SHP77 treated with DMSO at 0.1 percent for 48 hours (cell line): ENCODE measurements at regions not wholly inside any gene's neighbourhood (a gene's known extent, or its start where the extent isn't known, plus 50 kb on each side); places are given as distances from the start of the nearest gene placed in this dataset.

Experiments used
- DNase-seq: peaks from one replicate; lab custom pipeline; 2025; lab: John Stamatoyannopoulos, UW

DNA sequence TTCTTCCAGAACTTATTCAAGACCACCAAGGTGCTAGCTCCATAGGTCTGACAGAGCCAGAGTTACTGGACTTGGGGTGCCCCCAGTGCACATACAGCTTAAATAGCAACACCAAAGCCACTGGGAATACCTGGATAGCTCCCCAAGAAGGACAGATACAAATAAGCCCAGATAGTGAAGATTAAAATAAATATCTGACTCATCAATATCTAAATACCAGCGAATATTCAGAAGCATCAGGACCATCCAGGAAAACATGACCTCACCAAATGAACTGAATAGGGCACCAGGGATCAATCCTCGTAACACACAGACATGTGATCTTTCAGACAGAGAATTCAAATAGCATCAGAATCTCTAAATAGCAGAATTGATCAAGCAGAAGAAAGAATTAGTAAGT lies 931.6 kb downstream of the OTOL1 start:
- no peak for DNase-seq

DNA sequence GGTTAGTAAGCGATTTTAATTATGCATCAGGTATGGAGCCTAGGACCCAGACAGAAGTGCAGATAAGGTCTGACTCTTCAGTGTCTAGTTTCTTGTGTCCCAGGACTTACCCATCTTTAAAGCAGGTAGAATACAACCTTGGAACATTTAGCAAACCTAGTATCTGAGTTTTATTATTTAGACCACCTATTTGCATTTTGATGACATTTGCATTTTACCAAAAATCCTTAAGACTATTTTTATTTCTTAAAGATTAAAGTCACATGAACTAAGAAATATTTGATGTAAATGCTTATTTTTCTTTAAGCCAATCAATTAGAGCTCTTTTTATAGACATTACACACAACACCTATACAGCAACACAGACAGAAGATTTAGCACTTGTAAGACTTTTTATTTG lies 939.1 kb downstream of the OTOL1 start:
- no peak for DNase-seq

DNA sequence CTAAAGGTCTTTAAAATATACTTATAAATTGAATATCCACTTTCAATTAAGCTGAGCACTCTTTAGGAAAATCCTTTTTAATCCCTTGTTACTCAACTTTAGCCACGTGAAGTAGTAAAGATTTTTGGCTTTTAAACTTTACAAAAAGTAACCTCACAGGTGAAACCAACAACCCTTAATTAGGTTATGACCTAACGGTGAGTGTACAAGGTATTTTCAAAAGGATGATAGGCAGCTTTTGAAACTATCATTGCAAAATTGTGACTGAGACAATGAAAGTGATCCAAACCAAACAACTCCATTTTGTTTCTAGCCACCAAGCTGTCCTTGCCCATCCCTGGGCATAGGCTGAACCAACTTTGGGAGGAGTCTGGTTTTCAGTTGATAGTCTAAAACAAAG lies 940.2 kb downstream of the OTOL1 start:
- no peak for DNase-seq

DNA sequence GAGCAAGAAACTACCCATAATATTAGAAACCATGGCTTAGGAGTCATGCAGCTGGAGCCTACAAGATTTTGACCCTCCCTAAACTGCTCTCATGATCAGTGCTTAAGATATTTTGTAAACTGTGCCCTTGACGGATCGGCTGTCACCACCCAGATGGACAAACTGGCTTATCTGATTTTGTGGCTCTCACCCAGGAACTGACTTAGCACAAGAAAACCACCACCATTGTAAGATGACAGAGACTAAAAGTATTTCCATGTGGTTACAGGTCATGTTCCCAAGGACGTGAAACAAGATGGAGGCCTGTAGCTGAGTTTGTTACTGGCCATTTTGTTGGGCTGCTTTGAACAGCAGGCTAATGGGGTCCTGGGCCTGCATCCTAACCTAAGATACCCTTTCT lies 940.9 kb downstream of the OTOL1 start:
- no peak for DNase-seq

DNA sequence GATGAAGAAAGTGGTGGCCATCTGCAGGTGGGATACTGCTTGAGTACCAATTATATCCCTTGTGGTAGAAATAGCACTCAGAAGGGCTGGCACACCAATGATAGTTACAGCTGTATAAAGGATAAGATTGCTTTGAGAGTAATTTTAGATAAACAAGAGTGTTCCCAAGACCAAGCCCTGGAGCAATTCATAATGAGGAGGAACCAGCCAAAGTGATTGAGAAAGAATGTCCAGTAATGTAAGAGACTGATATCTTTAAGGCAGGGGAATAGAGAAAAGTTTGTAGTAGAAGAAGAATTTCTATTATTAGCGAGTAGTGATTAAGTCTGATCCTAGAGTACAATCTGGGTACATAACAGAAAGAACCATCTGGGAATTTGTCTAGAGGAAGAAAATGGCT lies 945.1 kb downstream of the OTOL1 start:
- DNase-seq, result no peak

DNA sequence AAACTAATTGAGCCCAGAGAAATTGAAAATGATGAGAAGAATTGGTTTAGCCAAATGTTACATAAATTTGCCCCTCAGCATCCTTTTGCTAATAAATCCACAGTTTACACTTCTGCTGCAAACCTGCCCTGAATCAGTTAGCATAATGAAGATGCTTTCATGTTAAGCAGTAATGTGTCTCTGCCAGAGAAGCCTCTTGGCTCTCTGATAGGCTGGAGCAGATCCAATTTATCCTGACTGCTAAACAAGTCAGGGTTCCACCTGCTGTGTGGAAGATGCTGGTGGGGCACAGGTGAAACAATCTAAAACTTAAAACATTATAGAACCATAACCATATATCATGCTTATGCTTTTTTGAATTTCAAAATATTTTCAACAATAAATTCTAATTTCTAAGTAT lies 946.8 kb downstream of the OTOL1 start:
- DNase-seq, result no peak

DNA sequence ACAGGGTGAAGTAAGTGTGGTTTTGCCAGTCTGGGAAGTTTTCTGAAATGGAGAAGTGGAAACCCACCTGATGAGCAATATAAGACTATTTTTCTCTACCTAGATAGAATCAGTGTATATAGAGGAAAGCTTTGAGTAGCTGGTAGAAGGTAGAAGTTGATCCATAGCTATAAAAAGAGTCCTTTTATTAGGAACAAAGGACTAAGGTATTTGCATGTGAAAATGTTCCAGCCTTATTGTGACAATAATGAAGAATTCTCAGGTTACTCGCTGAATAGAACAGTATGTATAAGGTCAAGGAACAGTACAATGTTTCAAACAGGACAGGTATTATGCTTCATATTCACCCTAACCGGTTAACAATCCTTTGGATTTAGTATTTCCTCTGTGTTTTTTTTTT lies 972.2 kb downstream of the OTOL1 start:
- DNase-seq, result no peak

DNA sequence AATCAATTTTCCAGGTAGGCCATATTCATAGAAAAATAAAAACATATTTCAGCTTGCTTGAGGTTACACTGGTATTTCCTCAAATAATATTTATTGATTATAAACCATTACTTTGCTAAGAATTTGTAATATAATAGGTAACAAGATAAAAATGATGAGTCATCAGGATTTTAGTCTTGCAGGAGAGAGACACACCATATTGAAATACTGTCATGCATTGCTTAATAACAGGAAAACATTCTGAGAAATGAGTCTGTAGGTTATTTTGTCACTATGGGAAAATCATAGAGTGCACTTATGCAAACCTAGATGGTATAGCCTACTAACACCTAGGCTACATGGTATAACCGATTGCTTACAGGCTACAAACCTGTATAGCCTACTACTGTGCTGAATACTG lies 990.5 kb downstream of the OTOL1 start:
- DNase-seq, result no peak

DNA sequence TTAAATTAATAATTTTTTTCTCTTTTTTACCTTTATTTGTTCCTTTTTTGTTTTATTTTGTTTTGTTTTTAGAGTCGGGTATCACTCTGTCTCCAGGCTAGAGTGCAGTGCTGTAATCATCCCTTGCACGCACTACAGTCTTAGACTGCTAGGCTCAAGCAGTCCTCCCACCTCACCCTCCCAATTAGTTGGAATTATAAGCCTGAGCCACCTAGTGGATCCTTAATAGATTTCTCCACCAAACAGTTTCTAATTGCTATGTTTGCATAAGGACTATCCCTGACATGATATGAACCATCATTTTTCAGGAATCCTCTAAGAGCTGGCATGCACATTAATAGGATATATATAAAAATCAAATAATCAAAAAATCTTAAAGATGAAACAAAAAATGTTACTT lies 993.2 kb downstream of the OTOL1 start:
- no peak for DNase-seq

DNA sequence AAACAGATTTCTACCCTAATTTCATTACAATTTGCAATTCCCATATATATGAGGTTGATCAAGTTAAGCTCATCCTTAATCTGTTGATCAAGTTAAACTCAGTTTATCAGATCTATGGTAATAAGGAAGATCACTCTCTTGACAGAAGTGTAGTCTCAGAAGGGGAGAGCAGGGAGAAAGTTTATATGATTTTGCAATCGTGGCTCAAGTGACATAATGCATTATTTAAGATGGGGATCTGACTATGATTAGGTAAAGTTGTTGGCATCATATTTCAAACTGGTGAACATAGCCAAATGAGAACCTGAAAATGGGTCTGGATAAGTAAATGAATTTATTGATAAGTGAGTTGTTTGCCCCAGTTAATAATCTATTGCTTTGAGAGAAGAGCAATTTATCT lies 995.3 kb downstream of the OTOL1 start:
- DNase-seq, result no peak

DNA sequence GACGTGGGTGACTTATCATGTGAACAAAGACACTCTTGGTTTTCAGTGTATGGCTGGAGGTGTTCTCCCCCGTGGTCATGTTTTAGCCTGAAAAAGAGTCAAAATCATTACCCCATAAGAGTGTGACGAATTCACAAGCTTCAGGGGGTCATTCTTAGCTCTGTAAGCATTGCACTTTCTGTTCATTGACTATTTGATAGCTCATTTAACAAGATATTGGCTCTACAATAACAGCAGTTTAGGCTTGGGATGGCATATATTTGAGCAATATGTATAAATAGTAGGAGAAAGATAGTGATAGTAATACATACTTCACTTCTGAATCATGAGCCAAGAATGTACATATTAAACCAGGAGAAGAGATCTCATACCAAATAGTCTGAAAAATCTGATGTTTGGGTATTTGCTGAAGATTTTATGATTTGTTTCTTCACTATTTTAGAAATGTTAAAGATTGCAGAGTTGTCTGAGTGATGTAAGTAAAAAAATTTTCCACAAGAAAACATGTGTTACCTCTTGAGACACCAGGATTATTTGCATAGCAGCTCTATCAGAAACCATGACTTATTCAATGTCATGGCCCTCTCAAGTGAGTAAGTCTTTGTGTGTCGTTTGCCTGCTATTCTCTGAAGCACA lies 996.0 kb downstream of the OTOL1 start:
- no peak for DNase-seq

DNA sequence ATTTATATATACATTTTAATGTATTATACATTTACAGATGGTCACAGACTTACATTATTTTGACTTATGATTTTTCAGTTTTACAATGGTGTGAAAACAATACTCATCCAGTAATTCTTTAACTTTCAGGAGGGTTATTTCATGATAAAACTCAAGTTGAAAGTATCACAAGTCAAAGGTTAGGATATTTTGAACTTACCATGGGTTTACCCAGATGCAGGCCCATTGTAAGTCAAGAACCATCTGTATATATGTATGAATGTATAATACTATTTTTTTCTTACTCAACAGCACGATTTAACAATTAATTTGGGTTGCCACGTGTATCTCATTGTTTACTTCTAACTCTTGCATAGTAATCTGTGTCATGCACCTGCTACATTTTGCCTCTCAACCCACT lies 1002.0 kb downstream of the OTOL1 start:
- DNase-seq, result no peak

DNA sequence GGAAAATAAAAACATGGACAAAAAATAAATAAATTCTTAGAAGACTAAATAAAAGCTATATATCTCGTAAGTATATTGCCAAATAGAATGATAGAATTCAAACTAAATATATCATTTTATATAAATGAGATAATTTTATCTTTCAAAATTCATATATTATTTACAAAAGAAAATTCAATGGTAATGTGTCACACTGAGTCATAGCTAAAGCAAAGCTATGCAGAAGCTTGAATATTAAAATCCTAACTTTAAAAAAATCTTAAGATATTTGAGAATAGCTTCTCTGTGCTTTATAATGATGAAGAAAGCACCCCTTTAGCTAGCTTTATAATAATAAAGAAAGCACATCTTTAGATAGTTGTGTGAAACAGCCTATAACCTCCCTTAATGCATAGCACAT lies 1010.8 kb downstream of the OTOL1 start:
- no peak for DNase-seq

DNA sequence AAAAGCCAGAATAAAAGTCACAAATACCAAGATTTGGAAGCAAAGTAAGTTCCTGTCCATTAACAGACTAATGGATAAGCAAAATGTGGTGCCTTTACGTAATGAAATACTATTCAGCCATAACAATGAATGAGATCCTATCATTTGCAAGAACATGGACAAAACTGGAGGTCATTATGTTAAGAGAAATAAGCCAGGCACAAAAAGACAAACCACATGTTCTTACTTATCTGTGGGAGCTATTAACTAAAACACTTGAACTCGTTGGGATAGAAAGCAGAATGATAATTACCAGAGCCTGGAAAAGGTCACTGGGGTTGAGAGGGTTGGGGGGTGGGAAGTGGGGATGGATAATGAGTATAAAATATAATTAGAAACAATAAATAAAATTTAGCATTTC lies 1015.9 kb downstream of the OTOL1 start:
- DNase-seq, result no peak

DNA sequence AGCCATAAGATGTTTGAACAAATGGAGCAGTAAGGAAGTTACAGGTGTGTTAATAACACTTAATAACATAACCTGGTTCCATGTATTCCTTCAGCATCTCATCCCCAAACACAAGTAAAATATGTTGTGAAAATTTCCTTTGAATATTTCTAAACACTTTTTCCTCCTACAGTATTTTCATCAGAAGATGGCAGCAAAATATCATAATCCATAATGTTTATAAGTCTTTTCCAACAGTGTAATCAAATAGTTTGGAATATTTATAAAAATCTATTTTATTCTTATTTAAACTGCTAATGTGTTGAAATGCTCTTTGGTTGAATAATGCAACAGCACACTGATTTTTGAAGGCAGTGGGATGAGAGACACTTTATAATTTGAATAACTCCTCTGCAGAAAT lies 1020.5 kb downstream of the OTOL1 start:
- DNase-seq, result no peak

DNA sequence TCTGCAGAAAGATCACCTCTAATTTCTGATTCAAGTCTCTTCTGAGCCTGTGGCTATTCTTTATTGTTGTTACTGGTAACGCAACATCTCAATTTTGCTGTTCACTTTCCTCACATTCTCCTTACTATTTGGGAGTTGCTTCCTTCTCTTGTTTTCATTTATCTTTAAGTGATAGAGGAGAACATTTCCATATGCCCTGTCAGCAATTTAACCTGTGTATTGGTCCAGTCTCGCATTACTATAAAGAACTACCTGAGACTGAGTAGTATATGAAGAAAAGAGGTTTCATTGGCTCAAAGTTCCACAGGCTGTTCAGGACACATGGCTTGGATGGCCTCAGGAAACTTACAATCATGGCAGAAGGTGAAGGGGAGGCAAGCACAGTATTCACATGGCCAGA lies 1025.1 kb downstream of the OTOL1 start:
- DNase-seq, result no peak

DNA sequence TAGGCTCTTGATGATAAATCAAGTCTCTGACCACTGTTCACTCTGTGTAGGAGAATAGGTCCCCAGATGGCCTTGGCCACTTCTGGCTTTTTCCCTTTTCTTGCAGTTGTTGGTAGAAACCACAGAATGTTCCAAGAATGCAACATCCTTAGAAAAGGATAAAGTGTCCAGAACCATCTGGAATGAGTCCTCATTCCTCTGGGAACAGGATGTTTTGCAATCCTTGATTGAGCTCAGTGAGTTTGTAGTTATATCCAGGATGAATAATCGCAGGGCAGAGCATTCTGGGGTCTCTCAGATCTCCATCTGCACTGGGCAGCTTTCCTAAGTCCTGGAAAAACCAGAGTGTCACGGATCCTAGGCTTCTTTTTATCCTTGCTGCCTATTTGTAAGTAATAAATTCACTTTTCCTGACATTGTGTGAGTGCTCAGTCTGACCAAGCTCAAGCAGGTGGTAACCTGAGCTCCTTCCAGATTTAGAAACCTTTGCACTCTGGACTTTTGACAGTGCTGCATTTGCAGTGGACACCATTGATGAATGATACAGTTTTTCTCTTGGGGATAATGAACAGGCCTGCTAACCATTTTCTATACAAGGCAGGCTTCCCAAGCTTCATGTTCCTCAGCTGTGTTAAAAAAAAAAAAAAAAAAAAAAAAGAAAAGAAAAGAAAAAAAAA lies 1028.6 kb downstream of the OTOL1 start:
- no peak for DNase-seq

DNA sequence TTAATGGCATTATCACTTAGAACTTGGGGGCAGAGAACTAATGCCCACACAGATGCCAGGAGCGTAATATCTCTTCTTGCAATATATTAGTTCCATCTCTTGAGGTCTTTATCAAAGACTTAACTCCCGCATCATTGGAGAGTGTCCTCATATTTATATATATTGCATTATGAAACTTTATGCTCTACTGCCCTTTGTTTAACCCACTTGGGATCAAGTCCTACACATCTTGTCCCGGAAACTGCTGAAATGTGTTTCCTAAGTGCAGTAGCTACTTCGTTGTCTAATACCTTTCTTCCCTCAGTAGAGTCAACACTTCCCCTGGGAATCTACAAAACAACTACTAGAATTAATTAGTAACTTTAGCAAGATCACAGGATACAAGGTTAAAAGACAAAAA lies 1029.2 kb downstream of the OTOL1 start:
- no peak for DNase-seq

DNA sequence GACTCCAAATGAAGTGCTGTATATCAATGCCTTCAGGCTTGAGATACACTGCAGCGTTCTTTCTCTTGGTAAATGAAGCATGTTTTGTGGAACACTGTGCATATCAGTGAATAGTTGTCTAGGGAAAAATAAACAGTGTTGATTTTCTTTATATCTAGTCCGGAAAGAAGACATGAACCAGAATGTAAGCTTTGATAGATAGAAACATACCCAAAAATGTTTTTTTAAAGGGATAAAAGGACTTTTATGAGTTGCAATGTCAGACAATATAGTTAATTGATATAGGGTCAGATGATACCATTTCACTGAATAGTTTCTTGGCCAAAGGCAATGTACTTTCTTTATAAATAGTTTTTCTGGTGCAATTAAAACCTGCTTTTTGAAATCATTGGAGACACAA lies 1037.8 kb downstream of the OTOL1 start:
- no peak for DNase-seq

DNA sequence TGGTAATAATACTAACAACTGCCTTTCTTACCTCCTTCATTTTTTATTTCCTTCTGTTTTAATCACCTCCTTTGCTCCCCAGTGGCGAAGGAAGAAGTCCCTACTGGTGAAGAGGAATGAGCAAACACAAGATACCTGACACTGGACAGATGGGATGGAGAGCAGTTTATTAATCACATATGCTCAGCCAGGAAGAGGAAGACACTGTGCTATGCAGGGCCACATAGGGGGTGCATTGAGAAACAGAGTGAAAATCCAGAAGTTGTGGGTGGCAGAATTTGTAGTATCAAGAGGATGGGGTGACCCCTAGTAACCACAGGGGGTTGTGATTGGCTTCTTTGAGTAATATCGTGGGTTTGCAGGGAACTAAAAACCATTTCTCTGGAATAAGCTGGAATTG lies 1041.9 kb downstream of the OTOL1 start:
- DNase-seq, result no peak

DNA sequence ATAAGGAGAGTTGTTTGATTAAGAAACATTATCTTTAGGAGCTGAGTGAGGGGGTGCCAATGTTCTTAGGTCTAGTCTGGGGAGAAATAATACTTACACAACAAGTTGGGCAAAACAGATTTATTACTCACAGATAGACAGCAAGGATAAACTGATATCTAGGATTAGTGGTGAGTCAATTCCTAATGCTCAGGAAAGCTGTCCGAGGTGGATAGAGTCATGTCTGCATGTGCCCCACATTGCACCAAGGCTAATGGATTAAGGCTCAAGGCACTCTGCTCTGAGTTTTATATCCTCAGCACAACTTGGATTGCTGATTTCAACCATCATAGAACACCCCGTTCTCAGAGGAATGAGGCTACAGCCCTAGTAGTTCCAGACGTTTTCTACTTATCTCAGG lies 1042.3 kb downstream of the OTOL1 start:
- DNase-seq, result no peak

DNA sequence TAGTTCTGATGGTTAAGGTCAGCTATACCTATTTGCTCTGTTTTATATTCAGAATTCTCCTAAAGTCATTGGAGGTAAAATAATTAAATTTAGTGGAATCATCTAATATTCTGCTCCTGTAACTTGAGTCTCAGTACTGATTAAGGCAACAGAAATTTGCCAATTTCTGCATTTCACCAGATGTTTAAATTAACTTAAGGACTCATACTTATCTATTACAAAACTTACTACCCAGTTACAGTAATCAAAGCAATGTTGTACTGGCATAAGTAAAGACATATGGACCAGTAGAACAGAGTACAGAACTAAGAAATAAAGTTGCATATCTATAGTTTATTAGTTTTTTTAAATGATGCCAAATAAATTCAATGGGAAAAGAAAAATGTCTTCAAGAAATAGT lies 1043.8 kb downstream of the OTOL1 start:
- no peak for DNase-seq

DNA sequence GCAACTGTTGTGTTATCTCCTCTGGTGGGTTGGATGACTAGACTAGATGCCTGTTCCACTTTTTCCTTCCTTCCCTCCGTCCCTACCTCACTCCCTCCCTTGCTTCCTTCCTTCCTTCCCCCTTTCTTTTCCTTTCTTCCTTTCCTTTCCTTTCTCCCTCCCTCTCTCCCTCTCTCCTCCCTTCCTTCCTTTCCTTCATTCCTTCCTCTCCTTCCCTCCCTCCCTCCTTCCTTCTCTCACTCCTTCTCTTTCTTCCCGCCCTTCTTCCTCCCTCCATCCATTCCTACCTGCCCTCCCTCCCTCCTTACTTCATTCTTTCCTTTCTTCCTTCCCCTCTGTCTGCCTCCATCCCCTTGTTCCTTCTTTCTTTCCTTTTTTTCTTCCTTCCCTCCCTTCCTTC lies 1045.3 kb downstream of the OTOL1 start:
- no peak for DNase-seq

DNA sequence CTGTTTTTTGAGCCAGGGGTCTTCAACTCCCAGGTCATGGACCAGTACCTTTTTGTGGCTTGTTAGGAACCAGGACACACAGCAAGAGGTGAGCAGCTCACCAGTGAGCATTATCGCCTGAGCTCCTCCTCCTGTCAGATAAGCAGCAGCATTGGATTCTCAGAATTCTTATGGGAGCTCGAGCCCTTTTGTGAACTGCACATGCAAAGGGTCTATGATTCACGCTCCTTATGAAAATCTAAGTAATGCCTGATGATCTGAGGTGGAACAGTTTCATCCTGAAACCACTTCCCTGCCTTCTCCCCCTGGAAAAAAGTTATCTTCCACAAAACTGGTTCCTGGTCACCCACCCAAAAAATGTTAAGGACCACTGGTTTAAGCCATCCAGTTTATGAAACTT lies 1047.6 kb downstream of the OTOL1 start:
- no peak for DNase-seq
